ENCODE measurements at regions not wholly inside any gene's neighbourhood (a gene's known extent, or its start where the extent isn't known, plus 50 kb on each side); places are given as distances from the start of the nearest gene placed in this dataset.

- no peak for TF ChIP-seq POLR2AphosphoS5 (IDR thresholded peaks at IDR 0.05; ENCODE audit: borderline replicate concordance, low read depth, low read length)
- no peak for TF ChIP-seq EZH2 (IDR thresholded peaks at IDR 0.05)
- no peak for TF ChIP-seq FOXP2 (optimal IDR thresholded peaks at IDR 0.05; ENCODE audit: control extremely low read depth, extremely low read length, insufficient read depth)
Measured at GRCh38 chr11:92492372-92492771, 267.8 kb downstream of the FAT3 start.

Measured in SK-N-MC (cell line).